Tibial nerve (tissue), 4 donors: ENCODE measurements at regions not wholly inside any gene's neighbourhood (a gene's known extent, or its start where the extent isn't known, plus 50 kb on each side); places are given as distances from the start of the nearest gene placed in this dataset.
A peak's percentile ranks its signal among the peaks of the same experiment; 100 is the strongest.

Source experiments
- DNase-seq, 2 donors: peaks; one replicate each; pipeline ENCODE4 v3.0.0-alpha.2; 2019; ENCODE audit warnings: low spot score in 2 of 2
- H3K27ac ChIP-seq, 4 donors: fragments of 200-600 bp; sonication (generic) in 3 of 4; one replicate each; pipeline ENCODE4 v1.5.1; 2017 to 2019; ENCODE audit warnings: mild to moderate bottlenecking in 1 of 4
- H3K27me3 ChIP-seq, 2 donors: fragments of 200-600 bp; sonication (generic) in 1 of 2; one replicate each; pipeline versions ENCODE4 v1.5.1 to v1.6.0; 2017 to 2019
- H3K36me3 ChIP-seq, 3 donors: fragments of 200-600 bp; sonication (generic); one replicate each; pipeline ENCODE4 v1.5.1; 2018 to 2019
- H3K4me1 ChIP-seq, 4 donors: fragments of 200-600 bp; sonication (generic) in 3 of 4; one replicate each; pipeline ENCODE4 v1.5.1; 2017 to 2019
- H3K4me3 ChIP-seq, 4 donors: fragments of 200-600 bp; sonication (generic) in 3 of 4; one replicate each; pipeline ENCODE4 v1.5.1; 2017 to 2019; ENCODE audit warnings: mild to moderate bottlenecking in 1 of 4, moderate library complexity in 1 of 4
- H3K9me3 ChIP-seq, 4 donors: fragments of 200-600 bp; sonication (generic) in 3 of 4; one replicate each; pipeline ENCODE4 v1.5.1; 2017 to 2019
- CTCF ChIP-seq, 5 experiments: fragments of 200-600 bp in 3 of 5; fragments of 450-650 bp in 2 of 5; sonication (generic) in 3 of 5; IDR thresholded peaks; one replicate each; pipeline ENCODE4 v1.5.1; 2016 to 2019; ENCODE audit warnings: antibody characterized with exemption in 5 of 5, mild to moderate bottlenecking in 3 of 5, moderate library complexity in 2 of 5
- EP300 ChIP-seq, 2 donors: sonication (generic); formaldehyde crosslinking; IDR thresholded peaks; one replicate each; pipeline ENCODE4 v1.6.1; 2017; ENCODE audit warnings: antibody characterized with exemption in 2 of 2, mild to moderate bottlenecking in 1 of 2
- POLR2A ChIP-seq, 2 donors: fragments of 450-650 bp; IDR thresholded peaks; one replicate each; pipeline ENCODE4 v1.6.1; 2017; ENCODE audit warnings: antibody characterized with exemption in 2 of 2, mild to moderate bottlenecking in 2 of 2, moderate library complexity in 2 of 2
- WGBS, 2 donors: methylation state at CpG; one replicate each; pipeline ENCODE4 v1.1.5; 2018; 5-methylcytosine and 5-hydroxymethylcytosine counted together

GRCh38 chr13:90956031-90956430, 391.5 kb upstream of the MIR17HG start:
- TF ChIP-seq CTCF (IDR thresholded peaks at IDR 0.05) = no peak
- no peak for TF ChIP-seq POLR2A (IDR thresholded peaks at IDR 0.05)
- no peak for TF ChIP-seq EP300 (IDR thresholded peaks at IDR 0.05)
- DNase-seq = no peak
- WGBS, 2 donors = 85 to 88% methylated on average over 1 of the region's 1 CpG
- Histone ChIP-seq H3K4me1 (no peaks in the 10 kb centered on the region), H3K36me3 (no peaks in the 10 kb centered on the region), H3K27me3 (no peaks in the 10 kb centered on the region), H3K9me3 (no peaks in the 10 kb centered on the region), H3K4me3 (no peak overlapping the region), H3K27ac (no peak overlapping the region)

- Histone ChIP-seq H3K27me3 (no peaks in the 10 kb centered on the region), H3K4me3 (no peak overlapping the region), H3K36me3 (no peaks in the 10 kb centered on the region), H3K27ac (no peak overlapping the region), H3K9me3 (no peaks in the 10 kb centered on the region), H3K4me1 (no peaks in the 10 kb centered on the region)
- DNase-seq = no peak
- 85 to 92% methylated on average over 2 of the region's 2 CpGs for WGBS, 2 donors
- no peak for TF ChIP-seq EP300 (IDR thresholded peaks at IDR 0.05)
Observed at GRCh38 chr13:90958866-90959265, 388.6 kb upstream of the MIR17HG start.

GRCh38 chr13:90968166-90968904, 379.2 kb upstream of the MIR17HG start:
- 55 to 69% methylated on average over 2 of the region's 2 CpGs for WGBS, 2 donors
- no peaks in the 10 kb centered on the region for H3K9me3 ChIP-seq
- DNase-seq = no peak
- TF ChIP-seq CTCF (IDR thresholded peaks at IDR 0.05) (peak in 1 of 5 experiments; percentile 9), EP300 (IDR thresholded peaks at IDR 0.05) (no peak)
- H3K27me3 ChIP-seq = no peaks in the 10 kb centered on the region
- no peak overlapping the region for H3K4me3 ChIP-seq
- no peaks in the 10 kb centered on the region for H3K4me1 ChIP-seq
- H3K27ac ChIP-seq = no peak overlapping the region
- no peaks in the 10 kb centered on the region for H3K36me3 ChIP-seq

- no peaks in the 10 kb centered on the region for H3K36me3 ChIP-seq
- DNase-seq = no peak
- TF ChIP-seq EP300 (IDR thresholded peaks at IDR 0.05) (no peak), POLR2A (IDR thresholded peaks at IDR 0.05) (no peak), CTCF (IDR thresholded peaks at IDR 0.05) (no peak)
- 14 to 22% methylated on average over 3 of the region's 3 CpGs for WGBS, 2 donors
- H3K4me1 ChIP-seq = no peaks in the 10 kb centered on the region
- no peak overlapping the region for H3K4me3 ChIP-seq
- H3K27ac ChIP-seq = no peak overlapping the region
- H3K9me3 ChIP-seq = no peaks in the 10 kb centered on the region
- H3K27me3 ChIP-seq = no peaks in the 10 kb centered on the region
Observed at GRCh38 chr13:90974249-90974975, 373.1 kb upstream of the MIR17HG start.

GRCh38 chr13:90979059-90979458, 368.4 kb upstream of the MIR17HG start:
- H3K36me3 ChIP-seq = no peaks in the 10 kb centered on the region
- no peaks in the 10 kb centered on the region for H3K4me1 ChIP-seq
- 83 to 84% methylated on average over 3 of the region's 3 CpGs for WGBS, 2 donors
- H3K9me3 ChIP-seq = no peaks in the 10 kb centered on the region
- H3K27me3 ChIP-seq = no peaks in the 10 kb centered on the region
- H3K4me3 ChIP-seq = no peak overlapping the region
- H3K27ac ChIP-seq = no peak overlapping the region
- TF ChIP-seq EP300 (IDR thresholded peaks at IDR 0.05) (no peak), POLR2A (IDR thresholded peaks at IDR 0.05) (no peak)
- no peak for DNase-seq

GRCh38 chr13:90984756-90985155, 362.7 kb upstream of the MIR17HG start:
- Histone ChIP-seq H3K27ac (no peak overlapping the region), H3K9me3 (no peaks in the 10 kb centered on the region), H3K4me1 (no peaks in the 10 kb centered on the region), H3K36me3 (no peaks in the 10 kb centered on the region), H3K4me3 (no peak overlapping the region), H3K27me3 (no peaks in the 10 kb centered on the region)
- no peak for DNase-seq
- TF ChIP-seq POLR2A (IDR thresholded peaks at IDR 0.05) (no peak), EP300 (IDR thresholded peaks at IDR 0.05) (no peak), CTCF (IDR thresholded peaks at IDR 0.05) (no peak)
- WGBS, 2 donors = 91% methylated on average over 6 of the region's 6 CpGs
